ENCODE measurements at regions not wholly inside any gene's neighbourhood (a gene's known extent, or its start where the extent isn't known, plus 50 kb on each side); places are given as distances from the start of the nearest gene placed in this dataset.
"Not testable (repeated sequence)": the region's sequence is repeated elsewhere in the genome, so short reads cannot be mapped to it uniquely, and the experiment has no call there.

GRCh38 chr5:124496968-124497367 is 249.5 kb downstream of the ZNF608 start:
- not testable (repeated sequence) for H3K4me3 Mint-ChIP-seq, H3K27me3 Mint-ChIP-seq, H3K27ac Mint-ChIP-seq

GRCh38 chr5:124494540-124495116 is 251.8 kb downstream of the ZNF608 start:
- no peaks in the 10 kb centered on the region for H3K36me3 Mint-ChIP-seq
- no peak overlapping the region for H3K27ac Mint-ChIP-seq
- no peak overlapping the region for H3K4me3 Mint-ChIP-seq
- no peaks in the 10 kb centered on the region for H3K4me1 Mint-ChIP-seq (ENCODE audit: low read depth)
- H3K27me3 Mint-ChIP-seq: no peaks in the 10 kb centered on the region
- peaks cover 11% of the 10 kb centered on the region for H3K9me3 Mint-ChIP-seq (ENCODE audit: low read depth)

More at GRCh38 chr5:124496968-124497367, 249.5 kb downstream of the ZNF608 start:
- not testable (repeated sequence) for H3K4me1 Mint-ChIP-seq (ENCODE audit: low read depth); H3K9me3 Mint-ChIP-seq (ENCODE audit: low read depth); H3K36me3 Mint-ChIP-seq

- Mint-ChIP-seq H3K27ac (no peak overlapping the region), H3K9me3 (ENCODE audit: low read depth) (peaks cover 13% of the 10 kb centered on the region), H3K27me3 (no peaks in the 10 kb centered on the region), H3K4me1 (ENCODE audit: low read depth) (no peaks in the 10 kb centered on the region), H3K4me3 (no peak overlapping the region), H3K36me3 (no peaks in the 10 kb centered on the region)
Observed at GRCh38 chr5:124492444-124493224, 253.8 kb downstream of the ZNF608 start.

- not testable (repeated sequence) for H3K27me3 Mint-ChIP-seq, H3K27ac Mint-ChIP-seq, H3K4me3 Mint-ChIP-seq
Observed at GRCh38 chr5:124490315-124490714, 256.1 kb downstream of the ZNF608 start.

GRCh38 chr5:124481419-124481818 is 265.0 kb downstream of the ZNF608 start:
- Mint-ChIP-seq H3K4me1 (ENCODE audit: low read depth) (no peaks in the 10 kb centered on the region), H3K36me3 (no peaks in the 10 kb centered on the region), H3K27me3 (no peaks in the 10 kb centered on the region), H3K27ac (no peak overlapping the region), H3K4me3 (no peak overlapping the region), H3K9me3 (ENCODE audit: low read depth) (no peaks in the 10 kb centered on the region)

More at GRCh38 chr5:124490315-124490714, 256.1 kb downstream of the ZNF608 start:
- not testable (repeated sequence) for H3K36me3 Mint-ChIP-seq; H3K4me1 Mint-ChIP-seq (ENCODE audit: low read depth)
- H3K9me3 Mint-ChIP-seq (ENCODE audit: low read depth): peaks cover 13% of the 10 kb centered on the region

GRCh38 chr5:124480964-124481363 is 265.5 kb downstream of the ZNF608 start:
- H3K27ac Mint-ChIP-seq: no peak overlapping the region
- H3K27me3 Mint-ChIP-seq: no peaks in the 10 kb centered on the region
- H3K9me3 Mint-ChIP-seq (ENCODE audit: low read depth): no peaks in the 10 kb centered on the region
- no peaks in the 10 kb centered on the region for H3K4me1 Mint-ChIP-seq (ENCODE audit: low read depth)
- no peaks in the 10 kb centered on the region for H3K36me3 Mint-ChIP-seq
- H3K4me3 Mint-ChIP-seq: no peak overlapping the region

- Mint-ChIP-seq H3K4me3 (no peak overlapping the region), H3K27me3 (no peaks in the 10 kb centered on the region), H3K4me1 (ENCODE audit: low read depth) (no peaks in the 10 kb centered on the region), H3K36me3 (no peaks in the 10 kb centered on the region), H3K27ac (no peak overlapping the region), H3K9me3 (ENCODE audit: low read depth) (no peaks in the 10 kb centered on the region)
Observed at GRCh38 chr5:124480022-124480421, 266.4 kb downstream of the ZNF608 start.

GRCh38 chr5:124478264-124478663 is 268.2 kb downstream of the ZNF608 start:
- Mint-ChIP-seq H3K27ac (no peak overlapping the region), H3K4me1 (ENCODE audit: low read depth) (no peaks in the 10 kb centered on the region), H3K9me3 (ENCODE audit: low read depth) (no peaks in the 10 kb centered on the region), H3K4me3 (no peak overlapping the region), H3K36me3 (no peaks in the 10 kb centered on the region), H3K27me3 (no peaks in the 10 kb centered on the region)

GRCh38 chr5:124477577-124477976 is 268.9 kb downstream of the ZNF608 start:
- no peaks in the 10 kb centered on the region for H3K36me3 Mint-ChIP-seq
- H3K4me1 Mint-ChIP-seq (ENCODE audit: low read depth): no peaks in the 10 kb centered on the region

GRCh38 chr5:124477062-124477461 is 269.4 kb downstream of the ZNF608 start:
- H3K27ac Mint-ChIP-seq: no peak overlapping the region
- H3K36me3 Mint-ChIP-seq: no peaks in the 10 kb centered on the region
- no peak overlapping the region for H3K4me3 Mint-ChIP-seq
- no peaks in the 10 kb centered on the region for H3K4me1 Mint-ChIP-seq (ENCODE audit: low read depth)
- no peaks in the 10 kb centered on the region for H3K9me3 Mint-ChIP-seq (ENCODE audit: low read depth)
- H3K27me3 Mint-ChIP-seq: no peaks in the 10 kb centered on the region

More at GRCh38 chr5:124477577-124477976, 268.9 kb downstream of the ZNF608 start:
- no peaks in the 10 kb centered on the region for H3K27me3 Mint-ChIP-seq
- H3K9me3 Mint-ChIP-seq (ENCODE audit: low read depth): no peaks in the 10 kb centered on the region
- H3K4me3 Mint-ChIP-seq: no peak overlapping the region
- no peak overlapping the region for H3K27ac Mint-ChIP-seq

GRCh38 chr5:124474528-124475215 is 271.8 kb downstream of the ZNF608 start:
- Mint-ChIP-seq H3K27me3 (no peaks in the 10 kb centered on the region), H3K4me1 (ENCODE audit: low read depth) (no peaks in the 10 kb centered on the region), H3K36me3 (no peaks in the 10 kb centered on the region), H3K27ac (no peak overlapping the region), H3K9me3 (ENCODE audit: low read depth) (no peaks in the 10 kb centered on the region), H3K4me3 (no peak overlapping the region)

GRCh38 chr5:124468671-124469411 is 277.6 kb downstream of the ZNF608 start:
- H3K36me3 Mint-ChIP-seq: no peaks in the 10 kb centered on the region
- no peak overlapping the region for H3K27ac Mint-ChIP-seq
- no peaks in the 10 kb centered on the region for H3K9me3 Mint-ChIP-seq (ENCODE audit: low read depth)
- no peaks in the 10 kb centered on the region for H3K27me3 Mint-ChIP-seq
- H3K4me1 Mint-ChIP-seq (ENCODE audit: low read depth): no peaks in the 10 kb centered on the region
- H3K4me3 Mint-ChIP-seq: no peak overlapping the region

GRCh38 chr5:124467745-124468144 is 278.7 kb downstream of the ZNF608 start:
- Mint-ChIP-seq H3K27me3 (no peaks in the 10 kb centered on the region), H3K4me3 (no peak overlapping the region), H3K4me1 (ENCODE audit: low read depth) (no peaks in the 10 kb centered on the region), H3K9me3 (ENCODE audit: low read depth) (no peaks in the 10 kb centered on the region), H3K27ac (no peak overlapping the region), H3K36me3 (no peaks in the 10 kb centered on the region)

- H3K4me3 Mint-ChIP-seq: no peak overlapping the region
- H3K27ac Mint-ChIP-seq: no peak overlapping the region
- no peaks in the 10 kb centered on the region for H3K36me3 Mint-ChIP-seq
- H3K4me1 Mint-ChIP-seq (ENCODE audit: low read depth): no peaks in the 10 kb centered on the region
- H3K9me3 Mint-ChIP-seq (ENCODE audit: low read depth): no peaks in the 10 kb centered on the region
- no peaks in the 10 kb centered on the region for H3K27me3 Mint-ChIP-seq
Observed at GRCh38 chr5:124466011-124466410, 280.4 kb downstream of the ZNF608 start.

- Mint-ChIP-seq H3K27me3 (no peaks in the 10 kb centered on the region), H3K4me1 (ENCODE audit: low read depth) (no peaks in the 10 kb centered on the region), H3K36me3 (no peaks in the 10 kb centered on the region), H3K9me3 (ENCODE audit: low read depth) (no peaks in the 10 kb centered on the region), H3K27ac (no peak overlapping the region), H3K4me3 (no peak overlapping the region)
Observed at GRCh38 chr5:124463851-124464250, 282.6 kb downstream of the ZNF608 start.
